Uterus (tissue), 3 donors: ENCODE measurements at regions not wholly inside any gene's neighbourhood (a gene's known extent, or its start where the extent isn't known, plus 50 kb on each side); places are given as distances from the start of the nearest gene placed in this dataset.
"Not testable (repeated sequence)": the region's sequence is repeated elsewhere in the genome, so short reads cannot be mapped to it uniquely, and the experiment has no call there.

Experiments used
- DNase-seq, 2 donors: peaks; one replicate each; pipeline ENCODE4 v3.0.0-alpha.2; 2019 to 2020
- H3K27ac ChIP-seq, 2 donors: fragments of 200-600 bp; sonication (generic); 1 replicate in 1 of 2; 2 replicates in 1 of 2; pipeline ENCODE4 v1.5.1; 2016 to 2018
- H3K27me3 ChIP-seq, 2 donors: fragments of 200-600 bp; sonication (generic); one replicate each; pipeline ENCODE4 v1.5.1; 2018 to 2019; ENCODE audit warnings: control low read depth in 1 of 2
- H3K36me3 ChIP-seq, 2 donors: fragments of 200-600 bp; sonication (generic); one replicate each; pipeline ENCODE4 v1.5.1; 2019; ENCODE audit warnings: control low read depth in 1 of 2
- H3K4me1 ChIP-seq, 2 donors: fragments of 200-600 bp; sonication (generic); one replicate each; pipeline ENCODE4 v1.5.1; 2018 to 2019; ENCODE audit warnings: control low read depth in 1 of 2
- H3K4me3 ChIP-seq, 2 donors: fragments of 200-600 bp; sonication (generic); 1 replicate in 1 of 2; 2 replicates in 1 of 2; pipeline ENCODE4 v1.5.1; 2018 to 2019; ENCODE audit warnings: mild to moderate bottlenecking in 1 of 2
- H3K9me3 ChIP-seq, 2 donors: fragments of 200-600 bp; sonication (generic); one replicate each; pipeline ENCODE4 v1.5.1; 2019; ENCODE audit warnings: control low read depth in 1 of 2
- CTCF ChIP-seq, 4 experiments: fragments of 200-600 bp in 2 of 4; fragments of 450-650 bp in 2 of 4; sonication (generic) in 2 of 4; IDR thresholded peaks; one replicate each; pipeline ENCODE4 v1.5.1; 2016 to 2019; ENCODE audit warnings: antibody characterized with exemption in 4 of 4, mild to moderate bottlenecking in 2 of 4, moderate library complexity in 1 of 4
- POLR2A ChIP-seq, 2 donors: fragments of 450-650 bp; IDR thresholded peaks; one replicate each; pipeline ENCODE4 v1.6.1; 2016; ENCODE audit warnings: antibody characterized with exemption in 2 of 2, mild to moderate bottlenecking in 1 of 2, moderate library complexity in 1 of 2
- intact Hi-C: fragments of 100-400 bp; cut with DNase I; formaldehyde crosslinking; loops from one replicate; pipeline ENCODE4 v1.15.1; 2023; ENCODE audit warnings: low total_unique reads
- donor health status: DM: yes; HTN: yes; CAD: no.

- H3K36me3 ChIP-seq, H3K27me3 ChIP-seq, DNase-seq, H3K4me3 ChIP-seq, intact Hi-C loops, H3K27ac ChIP-seq, H3K4me1 ChIP-seq: not testable (repeated sequence)
- H3K9me3 ChIP-seq = peaks cover 0 to 11% of the 10 kb centered on the region in 2 donors
Measured at GRCh38 chr1:66424530-66424929, 109.4 kb upstream of the SGIP1 start.

GRCh38 chr1:66426239-66426853 is 107.6 kb upstream of the SGIP1 start:
- Histone ChIP-seq H3K4me1 (no peaks in the 10 kb centered on the region), H3K9me3 (peaks cover 0 to 11% of the 10 kb centered on the region in 2 donors), H3K36me3 (no peaks in the 10 kb centered on the region), H3K4me3 (no peak overlapping the region), H3K27ac (no peak overlapping the region), H3K27me3 (no peaks in the 10 kb centered on the region)
- DNase-seq = no peak
- intact Hi-C loops = no loop called here
- no peak for TF ChIP-seq POLR2A (IDR thresholded peaks at IDR 0.05)
- no peak for TF ChIP-seq CTCF (IDR thresholded peaks at IDR 0.05)

GRCh38 chr1:66430815-66431214 is 103.1 kb upstream of the SGIP1 start:
- H3K9me3 ChIP-seq = peaks cover 0 to 11% of the 10 kb centered on the region in 2 donors
- H3K4me3 ChIP-seq, intact Hi-C loops, H3K27me3 ChIP-seq, H3K36me3 ChIP-seq, H3K4me1 ChIP-seq, DNase-seq, H3K27ac ChIP-seq: not testable (repeated sequence)

- H3K4me1 ChIP-seq = no peaks in the 10 kb centered on the region
- no peak overlapping the region for H3K27ac ChIP-seq
- H3K4me3 ChIP-seq = no peak overlapping the region
- H3K27me3 ChIP-seq = no peaks in the 10 kb centered on the region
- H3K36me3 ChIP-seq = no peaks in the 10 kb centered on the region
- DNase-seq = no peak
- intact Hi-C loops = no loop called here
- H3K9me3 ChIP-seq = peaks cover 0 to 11% of the 10 kb centered on the region in 2 donors
- TF ChIP-seq POLR2A (IDR thresholded peaks at IDR 0.05) (no peak), CTCF (IDR thresholded peaks at IDR 0.05) (no peak)
Measured at GRCh38 chr1:66431999-66432398, 102.0 kb upstream of the SGIP1 start.

GRCh38 chr1:66433611-66434010 is 100.3 kb upstream of the SGIP1 start:
- no peak overlapping the region for H3K4me3 ChIP-seq
- H3K36me3 ChIP-seq = no peaks in the 10 kb centered on the region
- TF ChIP-seq CTCF (IDR thresholded peaks at IDR 0.05) (no peak), POLR2A (IDR thresholded peaks at IDR 0.05) (no peak)
- intact Hi-C loops = no loop called here
- no peaks in the 10 kb centered on the region for H3K4me1 ChIP-seq
- DNase-seq = no peak
- H3K27me3 ChIP-seq = no peaks in the 10 kb centered on the region
- no peak overlapping the region for H3K27ac ChIP-seq
- H3K9me3 ChIP-seq = no peaks in the 10 kb centered on the region

GRCh38 chr1:66434096-66434495 is 99.9 kb upstream of the SGIP1 start:
- intact Hi-C loops = no loop called here
- no peaks in the 10 kb centered on the region for H3K36me3 ChIP-seq
- no peak overlapping the region for H3K27ac ChIP-seq
- H3K4me1 ChIP-seq = no peaks in the 10 kb centered on the region
- DNase-seq = no peak
- TF ChIP-seq CTCF (IDR thresholded peaks at IDR 0.05) (no peak), POLR2A (IDR thresholded peaks at IDR 0.05) (no peak)
- H3K4me3 ChIP-seq = no peak overlapping the region
- H3K9me3 ChIP-seq = no peaks in the 10 kb centered on the region
- H3K27me3 ChIP-seq = no peaks in the 10 kb centered on the region
